HCT116 (cell line): ENCODE measurements at regions not wholly inside any gene's neighbourhood (a gene's known extent, or its start where the extent isn't known, plus 50 kb on each side); places are given as distances from the start of the nearest gene placed in this dataset.

Experiments used
- ATAC-seq: fragments of 200-7000 bp; cut with Tn5 transposase; 2 replicates; pipeline ENCODE4 v1.9.1; 2020; ENCODE audit warnings: mild to moderate bottlenecking, moderate library complexity
- BruUV-seq: library from RNA; stranded (reverse); fragments of 400-500 nt; replicated peaks from 2 replicates; lab custom pipeline; 2021; lab: Mats Ljungman, UMichigan
- CTCF ChIA-PET: fragments of 300-600 bp; sonication (Branson Sonifier 250); formaldehyde crosslinking; loops from one replicate; lab custom pipeline; 2021; ENCODE audit warnings: antibody characterized with exemption; lab: Charles Lee
- POLR2A ChIA-PET: fragments of 300-600, 350-600 bp; sonication (Branson Sonifier 250); formaldehyde crosslinking; loops from one replicate; lab custom pipeline; 2021; ENCODE audit warnings: antibody characterized with exemption; lab: Charles Lee
- RAD21 ChIA-PET, 2 experiments: fragments of 300-600 bp; sonication (Branson Sonifier 250); formaldehyde crosslinking; loops; one replicate each; lab custom pipeline; 2023; ENCODE audit warnings: low total read pairs in 2 of 2; ENCODE audit not compliant: uncharacterized antibody in 2 of 2, unreplicated experiment in 2 of 2, low non-redundant PET in 1 of 2; lab: Charles Lee
- DNase-seq: peaks from one replicate; pipeline ENCODE4 v3.0.0-alpha.2; 2010; ENCODE audit warnings: low read depth, low spot score
- H2AFZ ChIP-seq: fragments of 200-600 bp; shearing (Covaris generic), sonication (generic); 2 replicates; pipeline ENCODE4 v1.6.1; 2017; ENCODE audit warnings: low read depth, mixed run types, mixed read lengths, antibody characterized with exemption, low read length; ENCODE audit not compliant: poor library complexity, severe bottlenecking
- H3K27ac ChIP-seq: 2 replicates; pipeline ENCODE4 v1.5.1; 2012; ENCODE audit warnings: low read depth, low read length
- H3K27me3 ChIP-seq: fragments of 200-600 bp; sonication (generic); 2 replicates; pipeline ENCODE4 v1.6.1; 2016; ENCODE audit warnings: mixed run types, low read length, mixed read lengths; ENCODE audit not compliant: insufficient read depth
- H3K36me3 ChIP-seq, 2 experiments: fragments of 200-500 bp in 1 of 2; fragments of 200-600 bp in 1 of 2; sonication (Bioruptor generic) in 1 of 2; sonication (generic) in 1 of 2; 2 replicates each; pipeline versions ENCODE4 v1.5.1 to v1.6.1; 2014 to 2016; ENCODE audit warnings: low read length in 2 of 2, inconsistent platforms in 1 of 2, mixed read lengths in 1 of 2, mixed run types in 1 of 2; ENCODE audit not compliant: insufficient read depth in 2 of 2, control insufficient read depth in 1 of 2
- H3K4me1 ChIP-seq, 2 experiments: fragments of 200-600 bp in 1 of 2; sonication (generic) in 1 of 2; 2 replicates each; pipeline versions ENCODE4 v1.5.1 to v1.6.1; 2012 to 2017; ENCODE audit warnings: low read length in 2 of 2, inconsistent platforms in 1 of 2, mild to moderate bottlenecking in 1 of 2, mixed read lengths in 1 of 2, mixed run types in 1 of 2, moderate library complexity in 1 of 2; ENCODE audit not compliant: insufficient read depth in 2 of 2, control insufficient read depth in 1 of 2
- H3K4me2 ChIP-seq: fragments of 200-600 bp; sonication (generic); 2 replicates; pipeline ENCODE4 v1.6.1; 2017; ENCODE audit warnings: mixed run types, low read length, mixed read lengths
- H3K4me3 ChIP-seq, 2 experiments: fragments of 200-600 bp in 1 of 2; sonication (generic) in 1 of 2; replicated peaks in 1 of 2; 2 replicates each; pipeline ENCODE4 v1.5.1; 2011 to 2016; ENCODE audit warnings: low read length in 2 of 2, control low read depth in 1 of 2, low read depth in 1 of 2, mild to moderate bottlenecking in 1 of 2, mixed read lengths in 1 of 2, mixed run types in 1 of 2
- H3K79me2 ChIP-seq: fragments of 200-600 bp; sonication (generic); 2 replicates; pipeline ENCODE4 v1.6.1; 2017; ENCODE audit warnings: mild to moderate bottlenecking, mixed run types, low read length, moderate library complexity, mixed read lengths; ENCODE audit not compliant: insufficient read depth
- H3K9ac ChIP-seq: fragments of 200-600 bp; sonication (generic); 2 replicates; pipeline ENCODE4 v1.6.1; 2016; ENCODE audit warnings: low read length, mixed read lengths
- H3K9me2 ChIP-seq: fragments of 200-600 bp; sonication (generic), shearing (Covaris generic); 2 replicates; pipeline ENCODE4 v1.6.1; 2017; ENCODE audit warnings: mixed run types, mild to moderate bottlenecking, moderate library complexity; ENCODE audit not compliant: insufficient read depth
- H3K9me3 ChIP-seq, 2 experiments: fragments of 200-500 bp in 1 of 2; fragments of 200-600 bp in 1 of 2; sonication (Bioruptor generic) in 1 of 2; sonication (generic) in 1 of 2; 2 replicates each; pipeline ENCODE4 v1.6.1; 2014 to 2017; ENCODE audit warnings: low read length in 2 of 2, mixed read lengths in 2 of 2, inconsistent platforms in 1 of 2, low read depth in 1 of 2, mild to moderate bottlenecking in 1 of 2, mixed run types in 1 of 2, moderate library complexity in 1 of 2; ENCODE audit not compliant: control insufficient read depth in 1 of 2, insufficient read depth in 1 of 2
- H4K20me1 ChIP-seq: fragments of 200-600 bp; sonication (generic), shearing (Covaris generic); 2 replicates; pipeline ENCODE4 v1.6.1; 2017; ENCODE audit warnings: mixed run types, mild to moderate bottlenecking, moderate library complexity; ENCODE audit not compliant: insufficient read depth
- CEBPB ChIP-seq: IDR thresholded peaks from 2 replicates; pipeline ENCODE4 v1.6.1; 2012; ENCODE audit warnings: low read depth
- EGR1 ChIP-seq: IDR thresholded peaks from 2 replicates; pipeline ENCODE4 v1.6.1; 2012; ENCODE audit warnings: low read depth
- ELF1 ChIP-seq: IDR thresholded peaks from 2 replicates; pipeline ENCODE4 v1.6.1; 2012; ENCODE audit warnings: low read depth, borderline replicate concordance
- FOSL1 ChIP-seq: IDR thresholded peaks from 2 replicates; pipeline ENCODE4 v1.6.1; 2012; ENCODE audit warnings: low read depth
- POLR2AphosphoS5 ChIP-seq: IDR thresholded peaks from 2 replicates; pipeline ENCODE4 v1.6.1; 2011; ENCODE audit warnings: mild to moderate bottlenecking, low read depth, low read length, moderate library complexity
- RAD21 ChIP-seq: IDR thresholded peaks from 2 replicates; pipeline ENCODE4 v1.6.1; 2012; ENCODE audit warnings: low read depth, mild to moderate bottlenecking
- REST ChIP-seq: IDR thresholded peaks from 2 replicates; pipeline ENCODE4 v1.6.1; 2012; ENCODE audit warnings: low read depth
- SP1 ChIP-seq: IDR thresholded peaks from 2 replicates; pipeline ENCODE4 v1.6.1; 2012; ENCODE audit warnings: low read depth
- ZNF274 ChIP-seq: fragments of 200-500 bp; sonication (Bioruptor generic); IDR thresholded peaks from 2 replicates; pipeline ENCODE4 v1.6.1; 2014; ENCODE audit warnings: mild to moderate bottlenecking, low read depth, low read length, inconsistent platforms
- intact Hi-C: fragments of 100-400 bp; cut with micrococcal nuclease; formaldehyde crosslinking; loops from 2 replicates; pipeline ENCODE4 v1.10.0; 2022
- TF ChIP-seq, protein P1 (sequence below): IDR thresholded peaks from 2 replicates; pipeline ENCODE4 v1.6.1; 2012

DNA sequence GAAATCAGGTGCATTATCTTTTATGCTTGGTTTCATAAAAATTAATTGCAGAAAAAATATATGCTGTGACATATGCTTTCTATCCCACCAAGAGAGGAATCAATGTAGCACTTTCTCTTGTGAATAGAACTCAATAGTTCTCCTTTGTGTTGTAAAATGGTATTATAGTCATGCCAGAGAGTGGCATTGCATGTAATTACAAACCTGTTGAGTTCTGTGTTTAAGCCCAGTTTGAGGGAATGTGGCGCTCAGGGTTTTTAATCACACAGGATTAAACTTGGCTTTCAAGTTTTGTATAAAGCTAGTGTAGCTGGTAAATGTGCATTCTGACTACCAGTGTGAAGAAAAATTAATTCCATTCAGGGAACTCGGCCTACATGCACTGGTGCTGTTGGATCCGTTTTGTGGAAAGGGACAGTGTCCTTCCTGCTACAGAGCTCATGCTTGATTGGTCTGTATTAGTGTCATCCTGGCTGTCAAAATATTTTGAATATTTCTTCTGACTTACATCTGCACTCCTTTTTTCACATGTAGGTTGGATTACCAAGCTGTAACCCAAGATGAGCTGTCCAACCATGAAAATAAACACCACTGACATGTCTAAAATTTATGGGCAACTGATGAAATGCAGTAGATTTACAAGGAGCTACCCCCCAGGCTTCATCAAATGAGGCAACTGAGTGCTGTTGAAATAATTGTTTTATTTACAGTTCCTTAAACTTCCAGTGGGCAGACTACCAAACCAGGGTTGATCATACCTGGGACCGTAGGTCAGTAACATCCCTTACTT, 80.3 kb downstream of the SLC4A3 start (continued):
- TF ChIP-seq CEBPB (no peak), EGR1 (no peak), ELF1 (no peak), REST (no peak)
- TF ChIP-seq, protein P1, sequence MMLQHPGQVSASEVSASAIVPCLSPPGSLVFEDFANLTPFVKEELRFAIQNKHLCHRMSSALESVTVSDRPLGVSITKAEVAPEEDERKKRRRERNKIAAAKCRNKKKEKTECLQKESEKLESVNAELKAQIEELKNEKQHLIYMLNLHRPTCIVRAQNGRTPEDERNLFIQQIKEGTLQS: no peak
- TF ChIP-seq, all 23 proteins: peak for 0

DNA sequence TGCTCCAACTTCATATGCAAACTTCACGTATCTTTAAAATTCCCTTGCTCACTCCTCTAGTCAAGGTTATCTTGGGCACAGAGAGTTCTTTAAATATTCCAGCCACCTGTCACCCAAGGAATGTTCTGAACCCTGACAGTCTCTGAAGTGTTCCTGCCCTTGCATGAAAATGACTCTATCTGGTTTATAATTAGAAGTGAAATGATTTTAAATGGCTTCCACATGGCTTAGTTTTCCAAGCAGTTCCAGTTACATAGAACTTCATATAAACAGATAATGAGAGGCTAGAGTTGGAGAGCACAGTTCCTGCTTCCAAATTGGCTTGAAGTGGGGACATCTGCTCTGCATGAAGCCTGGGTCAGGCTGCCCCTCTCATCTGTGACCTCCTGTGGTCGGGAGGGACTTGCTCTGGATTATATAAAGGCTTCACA, 81.9 kb downstream of the SLC4A3 start:
- no peak overlapping the region for H3K4me3 ChIP-seq
- H3K36me3 ChIP-seq: peaks cover 8 to 61% of the 10 kb centered on the region in 2 experiments; a peak in 3 of 4 replicates
- peaks cover 97% of the 10 kb centered on the region for H3K79me2 ChIP-seq
- no peak overlapping the region for H2AFZ ChIP-seq
- ATAC-seq (no peak), DNase-seq (no peak)
- H3K9me2 ChIP-seq: no peaks in the 10 kb centered on the region
- no peak overlapping the region for H3K9ac ChIP-seq
- ChIA-PET RAD21 (no interaction called here), CTCF (no interaction called here), POLR2A (no interaction called here)
- H3K4me2 ChIP-seq: no peak overlapping the region
- H3K27me3 ChIP-seq: no peaks in the 10 kb centered on the region
- peak overlapping the region; percentile 98; the same call in 1 of the 2 replicates for H3K27ac ChIP-seq
- peaks cover 0 to 3% of the 10 kb centered on the region in 2 experiments; a peak in 1 of 4 replicates for H3K9me3 ChIP-seq
- no peaks in the 10 kb centered on the region for H4K20me1 ChIP-seq
- BruUV-seq: no TSS peak
- intact Hi-C loops: no loop called here
- no peak for TF ChIP-seq RAD21
- no peak for TF ChIP-seq POLR2AphosphoS5
- TF ChIP-seq CEBPB: no peak
- TF ChIP-seq SP1: no peak; the same call in 1 of the 2 replicates
- no peak for TF ChIP-seq FOSL1
- TF ChIP-seq ZNF274: no peak
- no peak for TF ChIP-seq ELF1
- peaks cover 50 to 83% of the 10 kb centered on the region in 2 experiments for H3K4me1 ChIP-seq
